SK-N-SH (cell line): ENCODE measurements at regions not wholly inside any gene's neighbourhood (a gene's known extent, or its start where the extent isn't known, plus 50 kb on each side); places are given as distances from the start of the nearest gene placed in this dataset.

Experiments
- CHD2 ChIP-seq: fragments of 150-350 bp; IDR thresholded peaks from 2 replicates; pipeline ENCODE4 v1.6.1; 2018; ENCODE audit warnings: low read length; ENCODE audit not compliant: partially characterized antibody
- EP300 ChIP-seq, 2 experiments: IDR thresholded peaks; 2 replicates each; pipeline versions ENCODE4 v1.4.0 to v1.6.1; 2012; ENCODE audit warnings: borderline replicate concordance in 1 of 2, low read depth in 1 of 2, low read length in 1 of 2
- EZH2phosphoT487 ChIP-seq: fragments of 200-600 bp; sonication (generic); IDR thresholded peaks from 2 replicates; pipeline ENCODE4 v1.6.1; 2017; ENCODE audit warnings: low read depth, mixed run types, mild to moderate bottlenecking, antibody characterized with exemption, moderate library complexity, borderline replicate concordance
- GATA2 ChIP-seq: sonication (generic); formaldehyde crosslinking; IDR thresholded peaks from 2 replicates; pipeline ENCODE4 v1.5.0; 2020; ENCODE audit warnings: mild to moderate bottlenecking, missing genetic modification reagents
- JUND ChIP-seq: IDR thresholded peaks from 2 replicates; pipeline ENCODE4 v1.4.0; 2012
- MXI1 ChIP-seq: IDR thresholded peaks from 2 replicates; pipeline ENCODE4 v1.6.1; 2012; ENCODE audit warnings: mild to moderate bottlenecking, low read depth, low read length, improper control_type of control experiment
- NRF1 ChIP-seq: IDR thresholded peaks from 2 replicates; pipeline ENCODE4 v1.6.1; 2012; ENCODE audit warnings: low read depth, mild to moderate bottlenecking, low read length
- POLR2AphosphoS5 ChIP-seq: IDR thresholded peaks from 2 replicates; pipeline ENCODE4 v1.6.1; 2012; ENCODE audit warnings: low read depth, low read length
- RAD21 ChIP-seq: IDR thresholded peaks from 2 replicates; pipeline ENCODE4 v1.6.1; 2012; ENCODE audit warnings: mild to moderate bottlenecking, low read length
- TF ChIP-seq, protein P1 (sequence below): fragments of 200-600 bp; sonication (generic); IDR thresholded peaks from 2 replicates; pipeline ENCODE4 v1.6.1; 2017; ENCODE audit warnings: antibody characterized with exemption, mild to moderate bottlenecking, moderate library complexity
- TF ChIP-seq, protein P2 (sequence below): IDR thresholded peaks from 2 replicates; pipeline ENCODE4 v1.4.0; 2012; ENCODE audit warnings: low read depth, borderline replicate concordance
- TF ChIP-seq, protein P3 (sequence below): IDR thresholded peaks from 2 replicates; pipeline ENCODE4 v1.6.1; 2012; ENCODE audit warnings: mild to moderate bottlenecking, low read depth, low read length, moderate library complexity
- TF ChIP-seq, protein P4 (sequence below): IDR thresholded peaks from 2 replicates; pipeline ENCODE4; 2012
- TF ChIP-seq, protein P5 (sequence below): fragments of 150-350 bp; IDR thresholded peaks from 2 replicates; pipeline ENCODE4 v1.6.1; 2017; ENCODE audit warnings: antibody characterized with exemption, low read length, low read depth, borderline replicate concordance

DNA sequence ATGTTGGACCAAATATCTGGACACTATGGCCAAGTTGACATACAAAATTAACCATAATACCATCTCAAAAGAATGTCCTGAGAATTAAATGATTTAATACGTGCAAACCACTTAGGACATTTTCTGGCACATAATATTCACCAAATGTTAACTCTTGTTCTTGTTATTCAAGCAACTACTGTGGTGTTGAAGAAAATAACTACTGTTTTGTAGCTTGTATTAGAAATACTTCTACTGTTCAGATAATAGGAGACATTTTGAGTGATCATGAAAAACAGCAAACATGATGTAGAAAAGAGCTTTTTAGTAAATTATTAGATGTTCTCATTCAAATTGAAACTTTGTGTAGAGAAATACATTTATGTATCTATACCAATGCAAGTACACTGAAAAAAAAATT lies 140.7 kb upstream of the SMIM31 start:
- TF ChIP-seq RAD21 (no peak), EP300 (IDR thresholded peaks at IDR 0.05; ENCODE audit: borderline replicate concordance in 1 of 2, low read depth in 1 of 2, low read length in 1 of 2) (no peak), POLR2AphosphoS5 (no peak), MXI1 (no peak), JUND (no peak), CHD2 (no peak), GATA2 (CRISPR knock-in tag) (no peak), NRF1 (no peak), EZH2phosphoT487 (no peak)
- TF ChIP-seq, protein P1, sequence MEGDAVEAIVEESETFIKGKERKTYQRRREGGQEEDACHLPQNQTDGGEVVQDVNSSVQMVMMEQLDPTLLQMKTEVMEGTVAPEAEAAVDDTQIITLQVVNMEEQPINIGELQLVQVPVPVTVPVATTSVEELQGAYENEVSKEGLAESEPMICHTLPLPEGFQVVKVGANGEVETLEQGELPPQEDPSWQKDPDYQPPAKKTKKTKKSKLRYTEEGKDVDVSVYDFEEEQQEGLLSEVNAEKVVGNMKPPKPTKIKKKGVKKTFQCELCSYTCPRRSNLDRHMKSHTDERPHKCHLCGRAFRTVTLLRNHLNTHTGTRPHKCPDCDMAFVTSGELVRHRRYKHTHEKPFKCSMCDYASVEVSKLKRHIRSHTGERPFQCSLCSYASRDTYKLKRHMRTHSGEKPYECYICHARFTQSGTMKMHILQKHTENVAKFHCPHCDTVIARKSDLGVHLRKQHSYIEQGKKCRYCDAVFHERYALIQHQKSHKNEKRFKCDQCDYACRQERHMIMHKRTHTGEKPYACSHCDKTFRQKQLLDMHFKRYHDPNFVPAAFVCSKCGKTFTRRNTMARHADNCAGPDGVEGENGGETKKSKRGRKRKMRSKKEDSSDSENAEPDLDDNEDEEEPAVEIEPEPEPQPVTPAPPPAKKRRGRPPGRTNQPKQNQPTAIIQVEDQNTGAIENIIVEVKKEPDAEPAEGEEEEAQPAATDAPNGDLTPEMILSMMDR = no peak
- TF ChIP-seq, protein P2, sequence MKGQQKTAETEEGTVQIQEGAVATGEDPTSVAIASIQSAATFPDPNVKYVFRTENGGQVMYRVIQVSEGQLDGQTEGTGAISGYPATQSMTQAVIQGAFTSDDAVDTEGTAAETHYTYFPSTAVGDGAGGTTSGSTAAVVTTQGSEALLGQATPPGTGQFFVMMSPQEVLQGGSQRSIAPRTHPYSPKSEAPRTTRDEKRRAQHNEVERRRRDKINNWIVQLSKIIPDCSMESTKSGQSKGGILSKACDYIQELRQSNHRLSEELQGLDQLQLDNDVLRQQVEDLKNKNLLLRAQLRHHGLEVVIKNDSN = no peak
- TF ChIP-seq, protein P3, sequence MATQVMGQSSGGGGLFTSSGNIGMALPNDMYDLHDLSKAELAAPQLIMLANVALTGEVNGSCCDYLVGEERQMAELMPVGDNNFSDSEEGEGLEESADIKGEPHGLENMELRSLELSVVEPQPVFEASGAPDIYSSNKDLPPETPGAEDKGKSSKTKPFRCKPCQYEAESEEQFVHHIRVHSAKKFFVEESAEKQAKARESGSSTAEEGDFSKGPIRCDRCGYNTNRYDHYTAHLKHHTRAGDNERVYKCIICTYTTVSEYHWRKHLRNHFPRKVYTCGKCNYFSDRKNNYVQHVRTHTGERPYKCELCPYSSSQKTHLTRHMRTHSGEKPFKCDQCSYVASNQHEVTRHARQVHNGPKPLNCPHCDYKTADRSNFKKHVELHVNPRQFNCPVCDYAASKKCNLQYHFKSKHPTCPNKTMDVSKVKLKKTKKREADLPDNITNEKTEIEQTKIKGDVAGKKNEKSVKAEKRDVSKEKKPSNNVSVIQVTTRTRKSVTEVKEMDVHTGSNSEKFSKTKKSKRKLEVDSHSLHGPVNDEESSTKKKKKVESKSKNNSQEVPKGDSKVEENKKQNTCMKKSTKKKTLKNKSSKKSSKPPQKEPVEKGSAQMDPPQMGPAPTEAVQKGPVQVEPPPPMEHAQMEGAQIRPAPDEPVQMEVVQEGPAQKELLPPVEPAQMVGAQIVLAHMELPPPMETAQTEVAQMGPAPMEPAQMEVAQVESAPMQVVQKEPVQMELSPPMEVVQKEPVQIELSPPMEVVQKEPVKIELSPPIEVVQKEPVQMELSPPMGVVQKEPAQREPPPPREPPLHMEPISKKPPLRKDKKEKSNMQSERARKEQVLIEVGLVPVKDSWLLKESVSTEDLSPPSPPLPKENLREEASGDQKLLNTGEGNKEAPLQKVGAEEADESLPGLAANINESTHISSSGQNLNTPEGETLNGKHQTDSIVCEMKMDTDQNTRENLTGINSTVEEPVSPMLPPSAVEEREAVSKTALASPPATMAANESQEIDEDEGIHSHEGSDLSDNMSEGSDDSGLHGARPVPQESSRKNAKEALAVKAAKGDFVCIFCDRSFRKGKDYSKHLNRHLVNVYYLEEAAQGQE = no peak
- TF ChIP-seq, protein P4, sequence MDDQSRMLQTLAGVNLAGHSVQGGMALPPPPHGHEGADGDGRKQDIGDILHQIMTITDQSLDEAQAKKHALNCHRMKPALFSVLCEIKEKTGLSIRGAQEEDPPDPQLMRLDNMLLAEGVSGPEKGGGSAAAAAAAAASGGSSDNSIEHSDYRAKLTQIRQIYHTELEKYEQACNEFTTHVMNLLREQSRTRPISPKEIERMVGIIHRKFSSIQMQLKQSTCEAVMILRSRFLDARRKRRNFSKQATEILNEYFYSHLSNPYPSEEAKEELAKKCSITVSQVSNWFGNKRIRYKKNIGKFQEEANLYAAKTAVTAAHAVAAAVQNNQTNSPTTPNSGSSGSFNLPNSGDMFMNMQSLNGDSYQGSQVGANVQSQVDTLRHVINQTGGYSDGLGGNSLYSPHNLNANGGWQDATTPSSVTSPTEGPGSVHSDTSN = no peak
- TF ChIP-seq, protein P5, sequence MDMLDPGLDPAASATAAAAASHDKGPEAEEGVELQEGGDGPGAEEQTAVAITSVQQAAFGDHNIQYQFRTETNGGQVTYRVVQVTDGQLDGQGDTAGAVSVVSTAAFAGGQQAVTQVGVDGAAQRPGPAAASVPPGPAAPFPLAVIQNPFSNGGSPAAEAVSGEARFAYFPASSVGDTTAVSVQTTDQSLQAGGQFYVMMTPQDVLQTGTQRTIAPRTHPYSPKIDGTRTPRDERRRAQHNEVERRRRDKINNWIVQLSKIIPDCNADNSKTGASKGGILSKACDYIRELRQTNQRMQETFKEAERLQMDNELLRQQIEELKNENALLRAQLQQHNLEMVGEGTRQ = no peak
